Stomach (tissue), 4 donors: ENCODE measurements at regions not wholly inside any gene's neighbourhood (a gene's known extent, or its start where the extent isn't known, plus 50 kb on each side); places are given as distances from the start of the nearest gene placed in this dataset.

Experiments
- CTCF ChIP-seq, 7 experiments: fragments of 450-650 bp in 4 of 7; fragments of 200-600 bp in 3 of 7; sonication (generic) in 3 of 7; IDR thresholded peaks; one replicate each; pipeline ENCODE4 v1.5.1; 2016 to 2019; ENCODE audit warnings: antibody characterized with exemption in 7 of 7, control low read depth in 2 of 7, mild to moderate bottlenecking in 1 of 7
- EP300 ChIP-seq: sonication (generic); formaldehyde crosslinking; IDR thresholded peaks from one replicate; pipeline ENCODE4 v1.6.1; 2017; ENCODE audit warnings: antibody characterized with exemption
- POLR2A ChIP-seq, 4 donors: fragments of 450-650 bp; IDR thresholded peaks; one replicate each; pipeline ENCODE4 v1.6.1; 2016; ENCODE audit warnings: antibody characterized with exemption in 4 of 4, control low read depth in 2 of 4, mild to moderate bottlenecking in 1 of 4, moderate library complexity in 1 of 4
- POLR2AphosphoS5 ChIP-seq, 3 donors: sonication (generic); formaldehyde crosslinking; IDR thresholded peaks; one replicate each; pipeline ENCODE4 v1.6.1; 2016; ENCODE audit warnings: antibody characterized with exemption in 3 of 3

GRCh38 chr11:114811971-114812370, 133.6 kb downstream of the NXPE2 start:
- TF ChIP-seq CTCF (IDR thresholded peaks at IDR 0.05) (no peak), POLR2AphosphoS5 (IDR thresholded peaks at IDR 0.05) (no peak), POLR2A (IDR thresholded peaks at IDR 0.05) (no peak), EP300 (no peak)
